K562 (cell line): ENCODE measurements at regions not wholly inside any gene's neighbourhood (a gene's known extent, or its start where the extent isn't known, plus 50 kb on each side); places are given as distances from the start of the nearest gene placed in this dataset.

Experiments used
- ATAC-seq: fragments of 200-7000 bp; cut with Tn5 transposase; 3 replicates; pipeline ENCODE4 v1.9.1; 2020; ENCODE audit warnings: moderate library complexity
- BruUV-seq: library from RNA; stranded (reverse); fragments of 400-500 nt; replicated peaks from 2 replicates; lab custom pipeline; 2021; lab: Mats Ljungman, UMichigan
- CTCF ChIA-PET: fragments of 300-600 bp; formaldehyde crosslinking; extraction: SDS; loops from one replicate; lab custom pipeline; 2021; ENCODE audit warnings: low intra/inter-chr PET ratio; lab: Yijun Ruan, JAX
- POLR2A ChIA-PET: fragments of 300-600, 350-650 bp; sonication (Branson Sonifier 250); formaldehyde crosslinking; extraction: SDS; loops from one replicate; lab custom pipeline; 2021; ENCODE audit warnings: antibody characterized with exemption, inconsistent platforms; lab: Yijun Ruan, JAX
- DNase-seq, 4 experiments: peaks; one replicate each; pipeline versions ENCODE4 v3.0.0 to v3.0.0-alpha.2; 2011 to 2018; ENCODE audit warnings: low spot score in 3 of 4, mixed read lengths in 3 of 4; ENCODE audit errors: extremely low read depth in 1 of 4
- FAIRE-seq: peaks from 2 replicates; lab custom pipeline; 2011; peaks lifted over from hg19 to GRCh38; lab: Jason Lieb, UNC
- H2AFZ ChIP-seq: 2 replicates; pipeline ENCODE4 v1.6.0; 2011; ENCODE audit warnings: low read depth, low read length, control low read depth, inconsistent platforms
- H3K27ac ChIP-seq: fragments of 200-600 bp; 3 replicates; pipeline ENCODE4 v1.8.0; 2011; ENCODE audit warnings: low read depth, mild to moderate bottlenecking, control low read depth, inconsistent platforms, low read length, moderate library complexity, mixed read lengths; ENCODE audit errors: extremely low read depth
- H3K27me3 ChIP-seq, 2 experiments: fragments of 300-600 bp in 1 of 2; 2 replicates in 1 of 2; 3 replicates in 1 of 2; pipeline versions ENCODE4 v1.6.0 to v1.8.0; 2011; ENCODE audit warnings: inconsistent platforms in 2 of 2, low read length in 2 of 2, mild to moderate bottlenecking in 1 of 2, mixed read lengths in 1 of 2, moderate library complexity in 1 of 2; ENCODE audit not compliant: control insufficient read depth in 2 of 2, insufficient read depth in 2 of 2
- H3K36me3 ChIP-seq: fragments of 300-600 bp; 3 replicates; pipeline ENCODE4 v1.8.0; 2011; ENCODE audit warnings: mild to moderate bottlenecking, low read length, inconsistent platforms; ENCODE audit not compliant: control insufficient read depth, insufficient read depth
- H3K4me1 ChIP-seq, 2 experiments: fragments of 200-600 bp in 1 of 2; replicated peaks in 1 of 2; 2 replicates in 1 of 2; 3 replicates in 1 of 2; pipeline versions ENCODE4 v1.5.1 to v1.8.0; 2011; ENCODE audit warnings: inconsistent platforms in 2 of 2, low read length in 2 of 2, mild to moderate bottlenecking in 1 of 2, mixed read lengths in 1 of 2, moderate library complexity in 1 of 2; ENCODE audit not compliant: control insufficient read depth in 2 of 2, insufficient read depth in 2 of 2
- H3K4me2 ChIP-seq: 2 replicates; pipeline ENCODE4 v1.6.1; 2011; ENCODE audit warnings: low read length, control low read depth, inconsistent platforms, mixed read lengths; ENCODE audit not compliant: insufficient read depth
- H3K4me3 ChIP-seq: fragments of 200-600 bp; sonication (generic), shearing (Covaris generic); 2 replicates; pipeline ENCODE4 v1.5.1; 2016; ENCODE audit warnings: control low read depth, inconsistent platforms
- H3K79me2 ChIP-seq: fragments of 200-600 bp; 3 replicates; pipeline ENCODE4 v1.8.0; 2011; ENCODE audit warnings: low read length, inconsistent platforms; ENCODE audit not compliant: control insufficient read depth, insufficient read depth
- H3K9ac ChIP-seq, 2 experiments: 2 replicates each; pipeline versions ENCODE4 v1.6.0 to v1.6.1; 2011; ENCODE audit warnings: low read depth in 2 of 2, low read length in 2 of 2, control low read depth in 1 of 2, inconsistent platforms in 1 of 2, mild to moderate bottlenecking in 1 of 2, mixed read lengths in 1 of 2; ENCODE audit not compliant: insufficient read depth in 1 of 2
- H3K9me1 ChIP-seq: one replicate; pipeline ENCODE4 v1.6.0; 2011; ENCODE audit warnings: inconsistent platforms, mild to moderate bottlenecking, low read length, moderate library complexity; ENCODE audit not compliant: control insufficient read depth, insufficient read depth
- H3K9me3 ChIP-seq: replicated peaks from 2 replicates; pipeline ENCODE4 v1.5.1; 2011; ENCODE audit warnings: low read depth, low read length, inconsistent platforms; ENCODE audit not compliant: control insufficient read depth, insufficient read depth
- H4K20me1 ChIP-seq: replicated peaks from 2 replicates; pipeline ENCODE4 v1.6.1; 2011; ENCODE audit warnings: low read length, inconsistent platforms, mixed read lengths; ENCODE audit not compliant: control insufficient read depth, insufficient read depth
- ADNP ChIP-seq: fragments of 200-800 bp; sonication (Bioruptor generic); IDR thresholded peaks from 2 replicates; pipeline ENCODE4 v1.6.1; 2016; ENCODE audit warnings: missing genetic modification characterization, missing compliant biosample characterization
- E2F3 ChIP-seq: fragments of 250-450 bp; sonication (Bioruptor Pico); IDR thresholded peaks from 2 replicates; pipeline ENCODE4 v1.4.0; 2020; ENCODE audit warnings: mild to moderate bottlenecking
- FOS ChIP-seq: IDR thresholded peaks from 3 replicates; pipeline ENCODE4 v1.6.1; 2011; ENCODE audit not compliant: insufficient read length; ENCODE audit errors: extremely low read depth
- KLF10 ChIP-seq: fragments of 250-450 bp; sonication (Bioruptor Pico); IDR thresholded peaks from 2 replicates; pipeline ENCODE4 v1.6.1; 2021; ENCODE audit warnings: matching md5 sums
- MXI1 ChIP-seq: IDR thresholded peaks from 2 replicates; pipeline ENCODE4 v1.6.1; 2011; ENCODE audit warnings: low read depth, mild to moderate bottlenecking, improper control_type of control experiment, low read length
- PRMT5 ChIP-seq: sonication (generic); formaldehyde crosslinking; IDR thresholded peaks from 2 replicates; pipeline ENCODE4 v1.5.0; 2020; ENCODE audit warnings: missing genetic modification reagents
- RHOXF2B ChIP-seq: fragments of 250-450 bp; sonication (Bioruptor Pico); conservative IDR thresholded peaks from 2 replicates; pipeline ENCODE4 v1.5.1; 2021
- SAFB ChIP-seq: fragments of 200-400 bp; formaldehyde crosslinking; IDR thresholded peaks from 2 replicates; pipeline ENCODE4 v1.6.1; 2017; ENCODE audit warnings: low read depth, low read length, borderline replicate concordance
- TARDBP ChIP-seq: fragments of 450-650 bp; IDR thresholded peaks from 2 replicates; pipeline ENCODE4 v1.6.1; 2016
- ZNF133 ChIP-seq: fragments of 250-450 bp; sonication (Bioruptor Pico); IDR thresholded peaks from 2 replicates; pipeline ENCODE4 v1.4.0; 2020; ENCODE audit warnings: mild to moderate bottlenecking
- ZNF589 ChIP-seq: fragments of 200-800 bp; sonication (Bioruptor generic); IDR thresholded peaks from 2 replicates; pipeline ENCODE4 v1.6.1; 2016; ENCODE audit warnings: low read depth, missing genetic modification characterization, missing compliant biosample characterization
- WGBS: fragments of 100-300 bp; shearing (Covaris generic); methylation state at CpG from one replicate; pipeline ENCODE4 v1.1.6; 2016; ENCODE audit warnings: low coverage, mixed read lengths; ENCODE audit not compliant: insufficient coverage; ENCODE audit errors: missing lambda C conversion rate; 5-methylcytosine and 5-hydroxymethylcytosine counted together
- in situ Hi-C: fragments of 300-500 bp; cut with MboI; formaldehyde crosslinking; loops from 4 replicates; pipeline ENCODE4 v1.15.0; 2018; ENCODE audit warnings: inconsistent platforms, mixed read lengths
- intact Hi-C: fragments of 100-400 bp; cut with micrococcal nuclease; formaldehyde crosslinking; loops from 2 replicates; pipeline ENCODE4 v1.14.2; 2022
- TF ChIP-seq, protein P1 (sequence below): fragments of 450-650 bp; IDR thresholded peaks from 2 replicates; pipeline ENCODE4 v1.6.1; 2018; ENCODE audit not compliant: partially characterized antibody
- TF ChIP-seq, protein P2 (sequence below), 2 experiments: fragments of 450-650 bp; conservative IDR thresholded peaks; 2 replicates each; pipeline ENCODE4 v1.6.1; 2017; ENCODE audit warnings: mild to moderate bottlenecking in 2 of 2, moderate library complexity in 2 of 2
- TF ChIP-seq, protein P3 (sequence below): fragments of 200-800 bp; sonication (Bioruptor generic); IDR thresholded peaks from 2 replicates; pipeline ENCODE4 v1.6.1; 2017; ENCODE audit warnings: missing genetic modification characterization, missing compliant biosample characterization

DNA sequence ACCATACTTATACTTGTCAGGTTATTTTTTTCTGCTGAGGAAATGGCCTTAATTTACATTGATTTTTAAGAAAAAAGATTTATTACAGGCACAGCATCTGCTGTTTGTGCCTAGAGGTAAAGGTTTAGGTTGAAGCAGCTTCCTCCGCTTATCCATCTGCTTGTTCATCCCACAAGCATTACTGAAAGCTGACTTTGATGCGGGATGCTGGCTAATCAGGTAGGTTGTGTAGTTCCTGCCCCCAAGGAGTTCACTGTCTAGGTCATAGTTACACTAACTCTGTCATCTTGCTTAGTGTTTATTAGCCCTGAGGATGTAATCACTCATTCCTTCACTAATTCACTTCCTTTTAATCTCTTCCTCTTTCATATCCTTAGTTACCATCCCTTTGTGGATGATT, 377.7 kb upstream of the KAZN start (continued):
- TF ChIP-seq RHOXF2B (no peak), E2F3 (no peak), SAFB (no peak)
- TF ChIP-seq, protein P1, sequence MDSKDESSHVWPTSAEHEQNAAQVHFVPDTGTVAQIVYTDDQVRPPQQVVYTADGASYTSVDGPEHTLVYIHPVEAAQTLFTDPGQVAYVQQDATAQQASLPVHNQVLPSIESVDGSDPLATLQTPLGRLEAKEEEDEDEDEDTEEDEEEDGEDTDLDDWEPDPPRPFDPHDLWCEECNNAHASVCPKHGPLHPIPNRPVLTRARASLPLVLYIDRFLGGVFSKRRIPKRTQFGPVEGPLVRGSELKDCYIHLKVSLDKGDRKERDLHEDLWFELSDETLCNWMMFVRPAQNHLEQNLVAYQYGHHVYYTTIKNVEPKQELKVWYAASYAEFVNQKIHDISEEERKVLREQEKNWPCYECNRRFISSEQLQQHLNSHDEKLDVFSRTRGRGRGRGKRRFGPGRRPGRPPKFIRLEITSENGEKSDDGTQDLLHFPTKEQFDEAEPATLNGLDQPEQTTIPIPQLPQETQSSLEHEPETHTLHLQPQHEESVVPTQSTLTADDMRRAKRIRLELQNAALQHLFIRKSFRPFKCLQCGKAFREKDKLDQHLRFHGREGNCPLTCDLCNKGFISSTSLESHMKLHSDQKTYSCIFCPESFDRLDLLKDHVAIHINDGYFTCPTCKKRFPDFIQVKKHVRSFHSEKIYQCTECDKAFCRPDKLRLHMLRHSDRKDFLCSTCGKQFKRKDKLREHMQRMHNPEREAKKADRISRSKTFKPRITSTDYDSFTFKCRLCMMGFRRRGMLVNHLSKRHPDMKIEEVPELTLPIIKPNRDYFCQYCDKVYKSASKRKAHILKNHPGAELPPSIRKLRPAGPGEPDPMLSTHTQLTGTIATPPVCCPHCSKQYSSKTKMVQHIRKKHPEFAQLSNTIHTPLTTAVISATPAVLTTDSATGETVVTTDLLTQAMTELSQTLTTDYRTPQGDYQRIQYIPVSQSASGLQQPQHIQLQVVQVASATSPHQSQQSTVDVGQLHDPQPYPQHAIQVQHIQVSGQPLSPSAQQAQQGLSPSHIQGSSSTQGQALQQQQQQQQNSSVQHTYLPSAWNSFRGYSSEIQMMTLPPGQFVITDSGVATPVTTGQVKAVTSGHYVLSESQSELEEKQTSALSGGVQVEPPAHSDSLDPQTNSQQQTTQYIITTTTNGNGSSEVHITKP = no peak
- TF ChIP-seq, protein P2, sequence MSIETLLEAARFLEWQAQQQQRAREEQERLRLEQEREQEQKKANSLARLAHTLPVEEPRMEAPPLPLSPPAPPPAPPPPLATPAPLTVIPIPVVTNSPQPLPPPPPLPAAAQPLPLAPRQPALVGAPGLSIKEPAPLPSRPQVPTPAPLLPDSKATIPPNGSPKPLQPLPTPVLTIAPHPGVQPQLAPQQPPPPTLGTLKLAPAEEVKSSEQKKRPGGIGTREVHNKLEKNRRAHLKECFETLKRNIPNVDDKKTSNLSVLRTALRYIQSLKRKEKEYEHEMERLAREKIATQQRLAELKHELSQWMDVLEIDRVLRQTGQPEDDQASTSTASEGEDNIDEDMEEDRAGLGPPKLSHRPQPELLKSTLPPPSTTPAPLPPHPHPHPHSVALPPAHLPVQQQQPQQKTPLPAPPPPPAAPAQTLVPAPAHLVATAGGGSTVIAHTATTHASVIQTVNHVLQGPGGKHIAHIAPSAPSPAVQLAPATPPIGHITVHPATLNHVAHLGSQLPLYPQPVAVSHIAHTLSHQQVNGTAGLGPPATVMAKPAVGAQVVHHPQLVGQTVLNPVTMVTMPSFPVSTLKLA (conservative IDR thresholded peaks at IDR 0.05) = no peak

DNA sequence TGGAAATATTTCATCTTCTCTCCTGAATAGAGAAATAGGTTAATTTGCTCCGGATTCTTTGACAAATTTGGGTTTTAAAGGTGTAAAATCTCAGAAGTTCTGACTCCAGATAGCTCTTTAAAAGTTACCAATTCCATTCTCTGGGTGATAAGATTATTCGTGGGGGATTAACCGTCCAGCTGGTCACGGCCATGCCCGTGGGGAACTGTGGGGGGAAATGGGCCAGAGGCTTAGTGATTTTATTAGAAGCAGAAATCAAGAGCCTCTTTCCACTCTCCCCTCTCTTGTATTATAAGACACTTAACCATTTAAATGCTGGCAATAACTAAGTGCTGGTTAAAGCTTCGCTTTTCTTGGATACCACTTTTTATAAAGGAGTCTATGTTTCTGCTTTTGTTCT, 376.4 kb upstream of the KAZN start:
- no peaks in the 10 kb centered on the region for H3K4me1 ChIP-seq
- H3K27ac ChIP-seq = no peak overlapping the region
- no peaks in the 10 kb centered on the region for H3K27me3 ChIP-seq
- H3K9ac ChIP-seq = no peak overlapping the region
- FAIRE-seq (no peak), ATAC-seq (no peak)
- in situ Hi-C loops = no loop called here
- H3K9me1 ChIP-seq = no peaks in the 10 kb centered on the region
- no peak overlapping the region for H2AFZ ChIP-seq
- no peaks in the 10 kb centered on the region for H4K20me1 ChIP-seq
- WGBS = 0% methylated on average over 6 of the region's 6 CpGs
- POLR2A ChIA-PET = interaction anchor here (0.6 to 1.1 kb wide), 2 partner anchors 13 to 41 kb away, joined by 3 to 4 read pairs; no protein-coding TSS in a partner anchor
- H3K79me2 ChIP-seq = no peaks in the 10 kb centered on the region
- no TSS peak for BruUV-seq
- TF ChIP-seq, protein P3, sequence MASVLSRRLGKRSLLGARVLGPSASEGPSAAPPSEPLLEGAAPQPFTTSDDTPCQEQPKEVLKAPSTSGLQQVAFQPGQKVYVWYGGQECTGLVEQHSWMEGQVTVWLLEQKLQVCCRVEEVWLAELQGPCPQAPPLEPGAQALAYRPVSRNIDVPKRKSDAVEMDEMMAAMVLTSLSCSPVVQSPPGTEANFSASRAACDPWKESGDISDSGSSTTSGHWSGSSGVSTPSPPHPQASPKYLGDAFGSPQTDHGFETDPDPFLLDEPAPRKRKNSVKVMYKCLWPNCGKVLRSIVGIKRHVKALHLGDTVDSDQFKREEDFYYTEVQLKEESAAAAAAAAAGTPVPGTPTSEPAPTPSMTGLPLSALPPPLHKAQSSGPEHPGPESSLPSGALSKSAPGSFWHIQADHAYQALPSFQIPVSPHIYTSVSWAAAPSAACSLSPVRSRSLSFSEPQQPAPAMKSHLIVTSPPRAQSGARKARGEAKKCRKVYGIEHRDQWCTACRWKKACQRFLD (CRISPR knock-in tag) = no peak
- no peak for TF ChIP-seq ZNF133 (CRISPR knock-in tag)
- no peak for TF ChIP-seq MXI1
- TF ChIP-seq ZNF589 (CRISPR knock-in tag) = no peak
- TF ChIP-seq TARDBP = no peak
- no peak for TF ChIP-seq FOS
- no peak for TF ChIP-seq KLF10 (CRISPR knock-in tag)
- TF ChIP-seq PRMT5 (CRISPR knock-in tag) = no peak
- TF ChIP-seq ADNP (tag) = no peak
- TF ChIP-seq, all 486 proteins: peak for 0
- no peak overlapping the region for H3K4me2 ChIP-seq
- intact Hi-C loops = no loop called here
- DNase-seq = no peak
- no peaks in the 10 kb centered on the region for H3K9me3 ChIP-seq
- no peaks in the 10 kb centered on the region for H3K36me3 ChIP-seq
- CTCF ChIA-PET = no interaction called here
- no peak overlapping the region for H3K4me3 ChIP-seq
